Limb (tissue), 2 donors: ENCODE measurements at regions not wholly inside any gene's neighbourhood (a gene's known extent, or its start where the extent isn't known, plus 50 kb on each side); places are given as distances from the start of the nearest gene placed in this dataset.
"Not testable (repeated sequence)": the region's sequence is repeated elsewhere in the genome, so short reads cannot be mapped to it uniquely, and the experiment has no call there.

Experiments
- DNase-seq, 2 donors: peaks; one replicate each; pipeline ENCODE4 v3.0.0-alpha.2; 2016; ENCODE audit errors: extremely low spot score in 2 of 2

- no peak for DNase-seq
These were observed 253.9 kb upstream of the RBMS3 start for GRCh38 chr3:29026959-29027358.

GRCh38 chr3:29031175-29031574 is 249.7 kb upstream of the RBMS3 start:
- not testable (repeated sequence) for DNase-seq

- no peak for DNase-seq
These were observed 247.4 kb upstream of the RBMS3 start for GRCh38 chr3:29033511-29033910.

GRCh38 chr3:29050155-29050554 is 230.7 kb upstream of the RBMS3 start:
- DNase-seq = no peak

- no peak for DNase-seq
These were observed 223.5 kb upstream of the RBMS3 start for GRCh38 chr3:29057326-29057725.

GRCh38 chr3:29064085-29064484 is 216.8 kb upstream of the RBMS3 start:
- DNase-seq = peak in 1 of 2 donors; percentile 61

GRCh38 chr3:29065211-29065785 is 215.6 kb upstream of the RBMS3 start:
- DNase-seq = peak; percentile 81 to 86

GRCh38 chr3:29067007-29067406 is 213.9 kb upstream of the RBMS3 start:
- DNase-seq = no peak

GRCh38 chr3:29070959-29071634 is 209.8 kb upstream of the RBMS3 start:
- DNase-seq = no peak

- no peak for DNase-seq
These were observed 208.3 kb upstream of the RBMS3 start for GRCh38 chr3:29072611-29073010.

GRCh38 chr3:29077356-29077755 is 203.5 kb upstream of the RBMS3 start:
- no peak for DNase-seq

GRCh38 chr3:29079358-29079757 is 201.5 kb upstream of the RBMS3 start:
- DNase-seq = no peak

- DNase-seq = no peak
These were observed 199.9 kb upstream of the RBMS3 start for GRCh38 chr3:29080967-29081366.

GRCh38 chr3:29083081-29083480 is 197.8 kb upstream of the RBMS3 start:
- no peak for DNase-seq

GRCh38 chr3:29083676-29084075 is 197.2 kb upstream of the RBMS3 start:
- peak in 1 of 2 donors; percentile 69 for DNase-seq

GRCh38 chr3:29088579-29088978 is 192.3 kb upstream of the RBMS3 start:
- no peak for DNase-seq

- DNase-seq = no peak
These were observed 189.8 kb upstream of the RBMS3 start for GRCh38 chr3:29090912-29091597.

GRCh38 chr3:29091599-29092189 is 189.2 kb upstream of the RBMS3 start:
- DNase-seq = no peak

GRCh38 chr3:29092348-29092747 is 188.5 kb upstream of the RBMS3 start:
- DNase-seq = no peak

- no peak for DNase-seq
These were observed 181.6 kb upstream of the RBMS3 start for GRCh38 chr3:29099296-29099695.

- no peak for DNase-seq
These were observed 181.1 kb upstream of the RBMS3 start for GRCh38 chr3:29099775-29100174.

GRCh38 chr3:29100292-29100691 is 180.6 kb upstream of the RBMS3 start:
- no peak for DNase-seq
